HG03439 (cell line): ENCODE measurements at regions not wholly inside any gene's neighbourhood (a gene's known extent, or its start where the extent isn't known, plus 50 kb on each side); places are given as distances from the start of the nearest gene placed in this dataset.
"Not testable (repeated sequence)": the region's sequence is repeated elsewhere in the genome, so short reads cannot be mapped to it uniquely, and the experiment has no call there.

Experiments used
- ATAC-seq: cut with Tn5 transposase; IDR thresholded peaks from one replicate; pipeline ENCODE4 v1.9.1; 2021; ENCODE audit warnings: mild to moderate bottlenecking, moderate library complexity; ENCODE audit not compliant: unreplicated experiment

DNA sequence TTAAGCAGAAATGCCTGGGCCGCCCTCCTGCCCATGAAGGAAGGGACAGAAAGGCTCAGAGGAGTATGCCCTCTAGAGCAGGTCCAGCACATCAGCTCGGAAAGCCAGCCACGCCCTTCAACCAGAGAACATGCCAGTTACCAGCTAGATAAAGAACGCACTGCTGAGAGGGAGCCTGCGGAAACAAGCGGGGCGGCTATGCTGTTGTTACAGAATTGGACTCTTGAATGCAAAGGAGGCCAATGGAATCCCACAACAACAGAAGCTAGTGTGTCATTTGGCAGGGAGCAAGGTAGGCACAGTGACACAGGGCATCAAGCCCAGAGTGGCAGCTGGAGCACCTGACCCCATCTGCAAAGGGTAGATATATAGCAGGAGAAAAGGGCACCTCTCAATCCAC, 242.9 kb upstream of the ID2 start:
- no peak for ATAC-seq

DNA sequence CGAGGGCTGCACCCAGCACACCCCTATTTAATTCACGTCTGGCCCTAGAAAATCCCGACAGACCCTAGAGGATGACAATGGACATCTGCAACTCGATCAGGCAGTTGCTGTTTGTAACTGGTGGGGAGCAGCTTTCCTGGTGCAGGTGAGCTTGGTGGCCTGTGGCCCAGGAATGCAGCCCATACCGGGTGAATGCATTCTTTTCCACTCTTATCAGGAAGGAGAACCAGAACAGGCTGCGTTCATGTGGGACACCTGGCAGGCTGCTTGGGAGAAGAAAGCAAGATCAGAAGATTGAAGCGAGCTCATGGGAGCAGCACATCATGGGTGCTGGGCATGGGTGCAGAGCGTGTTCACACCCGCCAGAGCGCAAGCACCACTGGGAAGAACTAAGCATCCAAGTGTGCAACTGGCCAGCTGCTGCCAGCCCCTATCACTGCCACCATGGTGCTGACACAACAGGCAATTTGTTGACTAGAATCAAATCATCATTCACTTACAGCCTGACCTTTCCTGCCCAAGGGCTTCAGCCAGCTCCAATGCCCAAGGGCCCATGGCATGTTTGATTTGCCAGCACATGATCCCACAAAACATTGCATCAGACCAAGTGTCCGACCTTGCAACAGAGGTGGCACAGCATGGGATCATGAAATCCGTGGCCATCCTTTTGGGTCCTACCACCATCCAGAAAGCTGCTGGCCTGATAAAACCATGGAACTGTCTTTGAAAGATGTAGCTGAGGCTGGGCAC, 241.7 kb upstream of the ID2 start:
- ATAC-seq = no peak

DNA sequence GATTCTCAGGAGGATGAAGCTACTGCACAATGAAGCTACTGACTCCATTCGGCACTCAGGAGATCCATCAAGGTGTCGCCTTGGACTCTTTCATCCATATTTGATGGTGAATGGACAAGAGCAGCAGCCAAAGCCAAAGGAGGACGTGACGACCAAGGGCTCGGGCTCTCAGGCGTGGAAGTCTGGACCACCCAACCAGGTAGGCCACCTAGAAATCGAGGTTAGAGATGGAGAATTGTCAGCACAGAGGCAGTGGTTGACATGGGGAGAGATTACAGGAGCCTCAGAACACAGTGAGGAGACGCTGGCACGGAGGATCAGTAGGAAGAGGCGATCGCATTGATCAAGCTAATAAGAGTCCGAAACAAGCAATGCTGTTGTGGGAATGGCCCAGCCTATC, 240.5 kb upstream of the ID2 start:
- ATAC-seq = no peak

DNA sequence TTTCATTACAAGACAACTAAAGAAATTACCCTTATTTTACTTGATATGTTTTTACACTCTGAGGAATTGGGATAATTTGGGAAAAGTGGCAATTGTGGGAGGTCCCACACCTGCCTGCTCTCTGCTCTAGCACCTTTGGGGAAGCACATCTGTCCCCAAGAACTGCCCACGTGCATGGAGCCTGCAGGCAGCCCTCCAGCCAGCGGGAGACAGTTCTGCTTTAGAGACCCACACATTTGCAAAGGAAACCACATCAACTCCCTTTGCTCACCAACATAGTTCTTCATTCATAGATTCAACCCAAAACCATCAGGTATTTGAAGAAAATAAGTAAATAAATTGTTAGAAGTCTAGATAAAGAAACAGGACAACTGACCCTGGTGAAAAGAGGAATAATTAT, 239.9 kb upstream of the ID2 start:
- ATAC-seq = peak; percentile 58

DNA sequence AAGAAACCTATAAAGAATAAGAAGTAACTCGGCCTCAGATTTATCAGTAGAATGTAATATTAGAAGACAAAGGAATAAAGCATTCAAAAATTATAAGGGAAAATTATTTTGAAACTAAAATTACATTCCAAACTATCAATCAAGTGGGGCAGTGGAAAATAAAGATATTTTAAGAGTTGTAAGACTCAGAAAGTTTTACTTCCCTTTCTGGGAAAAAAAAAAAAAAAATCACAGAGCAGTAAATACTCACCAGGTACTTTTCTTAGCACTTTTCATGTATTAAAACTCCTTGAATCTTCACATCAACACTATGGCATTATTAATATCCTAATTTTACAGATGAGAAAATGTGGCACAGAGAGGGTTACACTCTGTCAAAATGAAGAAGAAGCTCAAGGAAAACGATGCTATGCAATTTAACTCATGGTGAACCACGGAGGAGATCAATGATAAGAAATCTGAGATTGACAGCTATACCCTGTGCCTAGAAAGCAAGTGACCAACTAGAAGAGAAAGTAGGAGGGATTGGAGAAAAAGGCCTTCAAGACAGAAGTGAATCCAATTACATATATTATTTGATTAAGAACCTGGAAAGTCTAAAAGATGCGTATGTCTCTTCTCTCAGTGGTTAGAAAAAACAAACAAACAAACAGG, 238.9 kb upstream of the ID2 start:
- ATAC-seq = no peak

DNA sequence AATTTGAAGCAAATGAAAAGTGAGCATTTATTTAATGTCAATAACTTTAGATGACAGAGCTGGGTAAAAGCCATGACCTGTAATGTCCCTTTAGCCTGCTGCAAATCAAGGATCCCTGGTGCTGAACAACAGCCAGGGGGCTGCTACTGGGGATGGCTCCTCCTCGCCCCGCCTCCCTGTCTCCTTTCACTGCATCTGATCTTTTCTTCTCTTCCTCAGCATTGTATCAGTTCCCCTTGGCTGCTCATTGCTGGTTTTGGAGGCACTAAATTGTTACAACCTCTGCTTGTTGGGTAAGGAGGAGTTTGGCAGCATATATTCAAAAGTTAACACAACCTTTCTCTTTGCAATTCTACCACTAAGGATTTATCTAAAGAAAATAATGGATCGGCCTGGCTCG, 236.3 kb upstream of the ID2 start:
- no peak for ATAC-seq

DNA sequence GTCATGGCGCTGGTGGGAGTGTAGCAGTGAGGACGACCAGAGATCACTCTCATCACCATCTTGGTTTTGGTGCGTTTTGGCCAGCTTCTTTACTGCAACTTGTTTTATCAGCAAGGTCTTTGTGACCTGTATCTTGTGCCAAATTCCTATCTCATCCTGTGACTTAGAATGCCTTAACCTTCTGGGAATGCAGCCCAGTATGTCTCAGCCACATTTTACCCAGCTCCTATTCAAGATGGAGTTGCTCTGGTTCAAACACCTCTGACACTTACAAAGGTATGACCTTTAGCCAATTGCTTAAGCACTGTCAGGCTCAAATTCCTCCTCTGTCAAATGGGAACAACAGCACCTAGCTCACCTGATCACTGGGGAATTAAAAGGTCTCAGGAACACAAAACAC, 235.1 kb upstream of the ID2 start:
- not testable (repeated sequence) for ATAC-seq

DNA sequence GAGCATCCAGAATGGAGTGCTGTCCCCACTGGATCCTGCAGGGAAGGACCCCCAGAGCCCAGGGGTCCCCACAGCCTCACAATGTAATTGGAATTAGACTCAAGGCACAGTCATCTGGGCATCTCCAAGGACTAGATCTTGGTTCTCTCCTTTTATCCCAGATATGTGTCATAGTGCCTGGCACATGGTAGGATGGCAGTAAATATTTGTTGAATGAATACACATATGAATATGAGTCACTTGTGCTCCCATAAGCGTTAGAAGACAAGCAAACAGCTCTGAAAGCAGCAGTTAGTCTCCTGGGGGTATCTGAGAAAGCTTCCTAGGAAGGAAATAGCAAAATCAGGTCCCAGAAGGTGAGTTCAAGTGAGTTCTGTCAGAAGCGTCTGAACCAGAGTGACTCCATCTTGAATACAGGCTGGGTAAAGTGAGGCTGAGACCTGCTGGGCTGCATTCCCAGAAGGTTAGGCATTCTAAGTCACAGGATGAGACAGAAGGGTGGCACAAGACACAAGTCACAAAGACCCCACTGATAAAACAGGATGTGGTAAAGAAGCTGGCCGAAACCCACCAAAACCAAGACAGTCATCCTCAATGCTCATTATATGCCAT, 234.1 kb upstream of the ID2 start:
- no peak for ATAC-seq

DNA sequence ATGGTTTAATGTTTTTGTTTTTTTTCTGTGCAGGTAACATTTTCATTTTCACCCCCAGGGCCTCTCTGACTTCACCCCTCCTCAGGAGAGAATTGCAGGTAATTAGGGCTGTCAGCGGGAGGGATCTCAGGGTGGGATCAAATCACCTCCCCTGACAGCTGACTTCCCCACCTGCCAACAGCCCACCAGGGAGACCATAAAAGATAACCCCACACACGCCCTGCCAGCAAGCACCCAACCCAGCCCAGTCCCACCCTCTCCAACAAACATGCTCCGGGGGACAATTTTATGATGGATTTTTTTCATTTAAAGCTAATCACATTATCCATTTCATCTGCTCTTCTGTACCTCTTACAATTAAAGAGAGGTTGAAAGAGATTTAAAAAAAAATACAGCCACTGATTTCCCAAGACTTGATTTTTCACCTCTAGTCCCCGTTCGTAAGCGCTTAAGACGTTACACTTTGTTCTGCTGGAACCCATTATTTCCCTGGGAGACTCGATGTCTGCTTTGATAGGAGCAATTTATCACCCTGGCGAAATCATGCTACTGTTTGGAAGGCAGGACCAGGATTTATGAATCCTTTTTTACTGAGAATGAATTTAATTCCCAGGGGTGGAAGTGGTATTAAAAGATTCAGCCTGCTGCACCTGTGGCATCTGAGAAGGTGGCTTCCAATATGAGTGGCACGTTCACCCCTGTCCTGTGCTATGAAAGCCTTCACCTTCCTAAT, 232.9 kb upstream of the ID2 start:
- no peak for ATAC-seq

DNA sequence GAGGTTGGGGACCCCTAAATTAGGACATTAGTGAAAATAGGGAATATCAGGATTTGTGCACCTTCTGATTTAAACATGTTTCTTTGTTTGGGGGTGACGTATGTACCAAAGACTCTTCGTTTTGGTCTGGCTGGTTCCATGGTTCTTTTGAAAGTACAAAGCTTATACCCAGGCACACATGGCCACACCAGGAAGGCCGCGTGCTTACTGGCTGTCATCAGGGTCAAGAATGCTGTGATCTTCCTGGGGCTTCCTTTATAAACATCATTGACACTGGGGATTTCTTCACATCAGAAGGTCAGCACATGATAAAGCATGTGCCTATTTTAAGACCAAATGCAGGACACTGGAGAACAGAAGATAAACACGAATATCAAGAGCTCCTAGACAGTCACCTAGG, 230.6 kb upstream of the ID2 start:
- no peak for ATAC-seq

DNA sequence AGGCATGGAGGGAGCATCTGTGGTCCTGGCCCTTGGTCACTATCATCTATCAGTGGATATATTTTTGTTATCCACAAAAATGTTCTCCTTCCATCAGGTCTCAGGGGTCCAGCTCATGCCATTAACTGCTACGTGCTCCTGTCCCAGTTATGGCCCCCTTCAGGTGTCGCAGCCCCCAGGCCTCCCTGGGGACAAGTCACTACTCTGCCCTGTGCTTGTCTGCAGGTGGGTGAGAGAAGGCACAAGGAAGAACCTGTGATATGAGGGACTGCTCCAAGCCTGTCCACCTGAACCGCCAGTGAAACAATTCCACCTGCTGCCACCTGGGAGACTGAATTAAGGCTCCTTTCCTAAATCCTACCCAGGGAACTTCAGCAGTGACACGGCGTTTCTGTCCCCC, 229.6 kb upstream of the ID2 start:
- no peak for ATAC-seq

DNA sequence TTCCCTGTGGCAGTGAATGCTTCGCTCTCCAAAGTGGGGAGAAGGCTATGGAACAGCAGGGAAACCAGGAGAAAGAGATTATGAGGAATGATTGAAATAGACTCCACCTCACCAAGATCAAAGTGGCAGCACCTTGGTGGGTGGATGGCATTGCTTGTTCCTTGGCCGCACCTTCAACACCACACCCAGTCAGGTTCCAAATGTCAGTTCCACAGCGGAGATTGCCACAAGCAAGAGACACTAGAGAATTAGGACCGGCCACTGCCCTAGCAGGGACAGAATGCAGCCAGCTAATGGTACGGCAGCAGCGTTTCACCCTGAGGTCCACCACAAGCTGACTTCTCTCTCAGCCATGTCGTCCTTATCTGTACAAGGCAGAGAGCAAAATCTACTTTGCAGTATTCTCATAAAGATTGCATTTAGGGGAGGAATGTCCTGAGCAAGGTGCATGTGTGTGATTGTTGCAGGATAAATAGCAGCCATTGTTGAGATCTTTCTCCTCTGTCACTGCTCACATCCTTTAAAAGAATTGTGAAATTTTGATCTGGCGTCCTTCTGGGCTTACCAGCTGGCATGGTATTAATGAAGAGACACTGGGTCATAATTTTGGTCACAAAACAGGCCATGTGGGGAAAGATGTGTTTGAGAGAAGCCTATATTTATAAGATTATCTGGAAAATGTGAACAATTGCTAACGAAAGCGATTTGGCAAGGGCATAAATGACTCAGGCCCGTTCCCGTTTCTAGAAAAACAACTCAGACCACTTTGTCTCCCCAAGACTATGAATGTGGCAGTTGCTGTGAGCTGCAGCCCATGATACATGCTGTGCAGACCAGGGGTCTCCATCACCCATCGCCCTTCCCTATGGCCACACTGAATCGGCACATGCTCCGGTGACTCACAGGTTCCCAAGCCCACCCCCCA, 228.6 kb upstream of the ID2 start:
- ATAC-seq = no peak

DNA sequence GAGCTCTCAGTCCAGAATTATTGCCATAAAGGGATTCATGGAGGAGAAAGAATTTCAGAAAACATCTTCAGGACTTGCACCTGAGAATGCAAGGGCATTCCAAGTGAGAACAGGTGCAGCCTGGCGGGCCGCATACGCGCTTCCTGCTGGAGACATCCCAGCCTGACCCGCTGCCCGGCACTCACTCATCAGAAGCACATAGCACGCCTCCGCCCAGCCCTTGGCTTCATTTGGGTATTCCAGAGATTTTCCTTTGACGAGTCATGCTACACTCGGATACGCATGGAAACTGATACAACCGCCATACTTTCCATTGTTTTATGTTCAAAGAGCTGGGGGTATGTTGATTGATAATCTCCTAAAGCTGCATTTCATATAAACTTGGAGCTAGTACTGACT, 228.0 kb upstream of the ID2 start:
- no peak for ATAC-seq

DNA sequence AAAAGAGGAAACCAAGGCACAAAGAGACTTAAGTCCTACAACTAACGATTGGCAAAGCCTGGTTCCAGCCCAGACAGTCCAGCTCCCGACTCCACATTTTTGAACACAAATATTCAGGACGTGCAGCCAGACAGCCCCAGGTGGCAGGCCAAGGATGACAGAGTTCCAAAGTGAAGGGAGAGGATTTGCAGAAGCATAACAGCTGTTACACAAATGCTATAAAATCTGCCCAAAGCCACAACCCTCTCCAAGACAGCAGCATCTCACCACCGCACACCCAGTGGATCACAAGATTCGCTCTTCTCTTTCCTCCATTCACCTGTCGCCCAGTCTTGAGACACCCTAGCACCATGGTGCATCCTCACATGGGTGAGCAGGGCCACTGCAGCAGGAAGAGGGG, 227.1 kb upstream of the ID2 start:
- no peak for ATAC-seq

DNA sequence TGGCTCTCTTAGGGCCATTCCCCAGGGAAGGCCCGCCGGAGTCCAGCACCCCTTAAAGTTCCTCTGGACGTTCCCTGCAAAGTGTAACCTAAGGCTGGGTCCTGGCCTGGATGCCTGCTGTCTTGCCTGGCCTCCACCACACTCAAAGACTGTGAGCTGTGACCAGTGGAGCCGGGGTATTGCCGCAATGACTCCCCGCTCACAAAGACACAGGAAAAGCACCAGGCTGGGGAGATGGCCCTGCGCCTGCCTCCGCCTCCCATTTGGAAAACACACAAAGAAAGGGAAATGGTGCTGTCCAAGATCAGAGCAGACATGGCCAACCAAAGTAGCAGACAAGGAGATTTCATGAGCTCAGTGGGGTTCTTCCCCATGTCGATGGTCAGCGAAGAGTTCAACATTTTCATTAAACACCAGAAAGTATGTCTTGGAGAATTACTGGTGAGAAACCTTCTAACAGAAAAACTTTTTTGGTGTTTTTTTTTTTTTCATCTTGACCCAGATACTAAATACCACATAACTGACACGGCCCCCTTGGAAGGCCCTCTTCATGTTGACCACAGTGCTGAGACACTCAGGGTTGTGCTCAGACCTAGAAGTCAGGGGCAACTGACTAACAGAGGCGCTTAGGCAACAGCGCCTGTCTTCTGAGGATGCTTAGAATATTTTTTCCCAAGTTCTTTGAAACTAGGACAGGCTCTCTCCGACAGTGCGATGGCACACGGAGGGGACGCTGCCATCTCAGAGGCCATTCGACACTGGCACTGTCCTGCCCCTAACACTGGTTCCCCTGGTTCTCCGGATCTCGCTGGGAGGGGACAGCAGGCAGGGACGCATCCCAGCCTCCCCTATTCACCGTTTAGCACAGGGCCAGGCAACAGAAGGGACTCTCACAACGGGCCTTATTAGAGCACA, 226.4 kb upstream of the ID2 start:
- no peak for ATAC-seq

DNA sequence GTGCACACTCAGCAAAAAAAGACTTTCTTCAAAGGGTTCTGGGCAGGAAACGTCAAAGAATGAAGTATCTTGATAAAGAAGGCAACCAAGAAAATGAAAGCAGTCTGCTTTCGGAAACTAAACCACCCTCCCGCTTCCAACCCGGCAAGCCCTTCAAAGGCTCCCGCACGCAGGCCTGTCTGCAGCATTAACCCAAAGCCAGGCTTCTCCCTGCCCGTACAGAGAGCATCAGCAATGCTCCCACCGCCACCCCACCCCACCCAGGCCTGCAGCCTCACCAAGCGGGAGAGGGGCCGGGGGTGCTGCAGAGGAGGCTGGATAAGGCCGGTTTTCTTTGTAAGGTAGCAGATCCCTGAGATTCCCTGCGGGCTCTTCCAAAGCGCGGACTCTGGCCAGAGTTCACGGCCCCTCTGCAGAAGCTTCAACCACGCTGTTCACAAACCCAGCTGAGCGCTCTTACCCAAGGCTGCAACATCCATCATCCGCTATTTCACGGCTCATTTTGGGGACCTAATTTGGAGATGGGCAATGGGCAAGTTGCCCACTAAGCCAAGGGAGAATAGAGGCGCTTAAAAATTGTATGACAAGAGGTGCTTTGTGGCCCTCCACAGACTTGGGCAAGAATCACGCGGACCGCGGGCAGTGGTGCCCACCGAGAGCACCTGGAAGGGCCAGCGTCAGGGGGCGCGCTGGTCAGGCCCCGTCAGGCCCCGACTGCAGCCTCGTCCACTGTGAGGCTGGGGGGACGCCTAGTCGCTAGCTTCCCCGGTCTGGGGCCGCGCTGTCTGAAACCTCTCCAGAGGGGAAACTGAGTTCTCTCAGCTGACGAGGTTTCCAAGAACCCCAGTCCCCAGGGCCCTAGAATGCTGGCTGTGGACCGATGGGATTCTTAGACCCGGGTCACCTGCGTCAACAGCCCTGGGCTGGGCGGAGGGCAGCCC, 225.4 kb upstream of the ID2 start:
- ATAC-seq = no peak

DNA sequence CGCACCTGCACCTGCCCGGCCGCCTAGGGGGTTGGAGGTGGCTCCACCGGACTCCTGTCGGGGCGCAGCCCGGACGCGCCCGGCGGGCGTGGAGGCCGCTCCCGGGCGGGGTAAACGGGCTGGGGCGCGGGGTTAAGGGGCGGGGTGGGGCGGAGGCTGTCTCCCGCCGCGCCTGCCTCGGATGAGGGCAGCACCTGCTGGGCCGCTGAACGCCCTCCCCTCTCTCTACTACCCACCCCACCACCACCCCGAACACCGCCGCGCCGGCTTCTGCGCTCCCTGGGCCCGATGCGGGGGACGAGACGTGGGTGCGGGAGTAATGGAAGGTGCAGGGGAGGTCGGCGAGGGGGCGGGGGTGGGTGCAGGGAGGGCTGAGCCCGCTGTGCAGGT, 224.8 kb upstream of the ID2 start:
- no peak for ATAC-seq

DNA sequence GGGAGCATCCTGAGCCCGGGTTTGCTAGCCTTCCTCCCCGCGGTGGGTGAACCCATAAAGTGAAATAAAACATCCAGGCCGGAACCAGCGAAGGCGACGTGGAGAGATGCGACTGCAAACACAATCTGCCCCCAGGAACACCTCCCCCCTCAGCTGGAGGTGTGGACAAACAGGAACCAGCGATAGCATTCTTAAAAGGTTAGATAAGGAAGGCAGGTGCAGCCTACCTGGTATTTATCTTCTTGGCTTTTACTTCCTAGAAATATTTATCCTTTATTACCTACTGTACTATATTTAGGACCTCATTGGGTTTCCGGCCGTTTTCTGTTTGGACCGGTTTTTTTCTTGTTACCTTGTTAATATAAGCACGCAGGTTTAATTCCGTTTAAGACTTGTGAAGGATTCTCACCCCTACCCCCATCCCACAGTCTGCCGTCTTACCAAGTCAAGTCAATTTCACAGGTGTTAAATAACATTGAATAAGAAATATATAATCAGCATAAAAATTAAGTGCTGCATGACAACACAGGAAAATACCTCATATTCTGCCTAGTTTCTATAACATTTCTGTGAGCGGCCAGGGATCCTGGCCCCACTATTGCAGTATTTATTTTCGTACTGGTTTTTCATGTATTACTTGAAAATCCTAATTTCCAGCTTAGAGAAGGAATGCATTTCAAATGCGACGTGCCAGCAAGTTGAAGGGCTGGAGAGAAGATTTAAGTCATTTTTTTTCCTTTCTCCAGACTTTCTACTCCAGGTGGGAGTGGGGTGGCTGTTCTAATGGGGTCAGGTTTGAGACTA, 224.0 kb upstream of the ID2 start:
- no peak for ATAC-seq
